Endodermal cell (in vitro differentiated cells): ENCODE measurements at regions not wholly inside any gene's neighbourhood (a gene's known extent, or its start where the extent isn't known, plus 50 kb on each side); places are given as distances from the start of the nearest gene placed in this dataset.

Source experiments
- DNase-seq: peaks from one replicate; pipeline ENCODE4 v3.0.0-alpha.2; 2017
- H3K27ac ChIP-seq: 2 replicates; pipeline ENCODE4 v1.5.1; 2013; ENCODE audit warnings: mild to moderate bottlenecking, low read depth, low read length, moderate library complexity
- H3K27me3 ChIP-seq: 2 replicates; pipeline ENCODE4 v1.6.1; 2013; ENCODE audit warnings: mild to moderate bottlenecking, low read length, moderate library complexity; ENCODE audit not compliant: insufficient read depth, control insufficient read depth, poor library complexity, severe bottlenecking
- H3K36me3 ChIP-seq: 2 replicates; pipeline ENCODE4 v1.7.0; 2013; ENCODE audit warnings: mild to moderate bottlenecking, low read length, moderate library complexity; ENCODE audit not compliant: control insufficient read depth, insufficient read depth
- H3K4me1 ChIP-seq: one replicate; pipeline ENCODE4 v1.7.0; 2013; ENCODE audit warnings: low read length; ENCODE audit not compliant: control insufficient read depth, insufficient read depth
- H3K4me3 ChIP-seq: 2 replicates; pipeline ENCODE4 v1.5.1; 2013; ENCODE audit warnings: mild to moderate bottlenecking, low read length, moderate library complexity
- H3K9ac ChIP-seq: 2 replicates; pipeline ENCODE4 v1.6.1; 2013; ENCODE audit warnings: mild to moderate bottlenecking, low read length, moderate library complexity; ENCODE audit not compliant: poor library complexity, severe bottlenecking; ENCODE audit errors: extremely low read depth
- H3K9me3 ChIP-seq: 2 replicates; pipeline ENCODE4 v1.6.1; 2013; ENCODE audit warnings: mild to moderate bottlenecking, low read length, moderate library complexity; ENCODE audit not compliant: control insufficient read depth
- H3K27ac Mint-ChIP-seq: 2 replicates; pipeline ENCODE4 v1.8.0; 2020; ENCODE audit warnings: mixed read lengths
- H3K27me3 Mint-ChIP-seq: 2 replicates; pipeline ENCODE4 v1.8.0; 2021; ENCODE audit warnings: mild to moderate bottlenecking, mixed read lengths; ENCODE audit not compliant: insufficient read depth
- H3K36me3 Mint-ChIP-seq: 2 replicates; pipeline ENCODE4 v1.8.0; 2020; ENCODE audit warnings: low read depth, mixed read lengths
- H3K4me1 Mint-ChIP-seq: 2 replicates; pipeline ENCODE4 v1.8.0; 2020; ENCODE audit warnings: mixed read lengths
- H3K4me3 Mint-ChIP-seq: 2 replicates; pipeline ENCODE4 v1.8.0; 2020; ENCODE audit warnings: mild to moderate bottlenecking, moderate library complexity, mixed read lengths
- H3K9me3 Mint-ChIP-seq: 2 replicates; pipeline ENCODE4 v1.8.0; 2020; ENCODE audit warnings: mild to moderate bottlenecking, mixed read lengths
- CTCF ChIP-seq: fragments of 200-600 bp; sonication (generic); conservative IDR thresholded peaks from 2 replicates; pipeline ENCODE4 v1.5.0; 2021; ENCODE audit warnings: antibody characterized with exemption, mild to moderate bottlenecking
- WGBS, 2 experiments: methylation state at CpG; one replicate each; pipeline versions ENCODE4 v1.1.5 to v1.1.7; 2013; ENCODE audit warnings: missing lambda C conversion rate in 2 of 2, mixed read lengths in 1 of 2; ENCODE audit not compliant: insufficient coverage in 1 of 2, insufficient read length in 1 of 2; 5-methylcytosine and 5-hydroxymethylcytosine counted together

- peaks cover 13% of the 10 kb centered on the region for H3K36me3 Mint-ChIP-seq
- H3K27me3 Mint-ChIP-seq, result peaks cover 7% of the 10 kb centered on the region
- WGBS, 2 experiments, result 83 to 93% methylated on average over 1 to 2 of the region's 2 CpGs
- no peak overlapping the region for H3K27ac Mint-ChIP-seq
- H3K9me3 Mint-ChIP-seq, result peaks cover 14% of the 10 kb centered on the region
- DNase-seq, result no peak
- Histone ChIP-seq H3K4me3 (no peak overlapping the region), H3K36me3 (no peaks in the 10 kb centered on the region), H3K9ac (no peak overlapping the region), H3K4me1 (peaks cover 12% of the 10 kb centered on the region), H3K27me3 (no peaks in the 10 kb centered on the region), H3K9me3 (peaks cover 15% of the 10 kb centered on the region), H3K27ac (no peak overlapping the region)
- no peak overlapping the region for H3K4me3 Mint-ChIP-seq
- peak; percentile 59 for TF ChIP-seq CTCF
- H3K4me1 Mint-ChIP-seq, result peaks cover 15% of the 10 kb centered on the region
Measured at GRCh38 chr6:164347455-164347854, 932.9 kb downstream of the QKI start.

GRCh38 chr6:164346631-164347030 lies 932.1 kb downstream of the QKI start:
- Mint-ChIP-seq H3K36me3 (peaks cover 15% of the 10 kb centered on the region), H3K27ac (no peak overlapping the region), H3K27me3 (peaks cover 9% of the 10 kb centered on the region), H3K9me3 (peaks cover 14% of the 10 kb centered on the region), H3K4me3 (no peak overlapping the region), H3K4me1 (peaks cover 15% of the 10 kb centered on the region)
- no peaks in the 10 kb centered on the region for H3K27me3 ChIP-seq
- H3K36me3 ChIP-seq, result no peaks in the 10 kb centered on the region
- H3K9me3 ChIP-seq, result peaks cover 15% of the 10 kb centered on the region
- H3K9ac ChIP-seq, result no peak overlapping the region
- H3K4me1 ChIP-seq, result peaks cover 12% of the 10 kb centered on the region
- no peak overlapping the region for H3K27ac ChIP-seq
- TF ChIP-seq CTCF, result no peak
- peak overlapping the region; percentile 15 for H3K4me3 ChIP-seq
- DNase-seq, result no peak

GRCh38 chr6:164345806-164346496 lies 931.4 kb downstream of the QKI start:
- H3K27me3 Mint-ChIP-seq, result peaks cover 9% of the 10 kb centered on the region
- WGBS, 2 experiments, result 74 to 80% methylated on average over 7 to 8 of the region's 8 CpGs
- H3K9me3 Mint-ChIP-seq, result peaks cover 14% of the 10 kb centered on the region
- TF ChIP-seq CTCF, result no peak
- Histone ChIP-seq H3K4me1 (peaks cover 12% of the 10 kb centered on the region), H3K9me3 (peaks cover 15% of the 10 kb centered on the region), H3K9ac (no peak overlapping the region), H3K27ac (peak overlapping the region; percentile 86), H3K27me3 (no peaks in the 10 kb centered on the region), H3K36me3 (no peaks in the 10 kb centered on the region), H3K4me3 (peak overlapping the region; percentile 15)
- peaks cover 15% of the 10 kb centered on the region for H3K4me1 Mint-ChIP-seq
- peaks cover 15% of the 10 kb centered on the region for H3K36me3 Mint-ChIP-seq
- H3K27ac Mint-ChIP-seq, result peak overlapping the region; percentile 12
- H3K4me3 Mint-ChIP-seq, result no peak overlapping the region
- DNase-seq, result no peak
